ENCODE measurements at regions not wholly inside any gene's neighbourhood (a gene's known extent, or its start where the extent isn't known, plus 50 kb on each side); places are given as distances from the start of the nearest gene placed in this dataset.

DNA sequence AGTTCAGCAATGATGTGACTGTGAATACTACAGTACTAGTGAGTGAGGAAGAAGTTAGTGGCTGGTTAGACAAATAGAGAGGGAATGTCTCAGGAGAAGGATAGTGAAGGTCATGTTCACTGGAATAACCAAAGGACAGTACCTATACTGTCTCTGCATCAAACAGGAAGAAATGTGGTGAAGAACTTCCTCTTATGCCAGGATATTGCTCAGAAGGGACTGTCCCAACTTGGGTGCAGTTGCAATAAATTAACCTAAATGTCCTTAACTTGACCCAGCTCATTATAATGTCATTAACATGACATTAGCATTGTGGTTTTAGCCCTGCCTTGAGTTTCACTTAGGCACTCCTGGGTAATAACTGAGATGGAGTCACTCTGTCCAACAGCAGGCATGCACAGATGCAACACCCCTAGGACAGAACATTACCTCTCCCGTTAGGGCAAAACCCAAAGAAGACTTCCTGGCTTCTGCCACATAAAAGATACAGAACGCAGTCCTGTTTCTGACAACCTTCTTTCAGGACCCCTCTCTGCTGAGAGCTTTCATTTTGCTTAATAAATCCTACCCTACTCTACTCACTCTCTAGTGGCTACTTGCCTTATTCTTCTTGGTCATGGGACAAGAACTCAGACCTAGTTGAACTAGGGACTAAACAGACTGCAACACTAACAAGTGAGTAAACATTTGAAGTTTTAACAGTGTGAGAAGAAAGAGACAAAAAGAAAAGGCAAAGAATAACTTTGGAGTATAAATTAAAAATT, 1591.6 kb upstream of the MIR17HG start:
- no peak overlapping the region for H3K27ac Mint-ChIP-seq
- H3K4me1 Mint-ChIP-seq (ENCODE audit: unreplicated experiment), result no peaks in the 10 kb centered on the region
- no peak overlapping the region for H3K4me3 Mint-ChIP-seq
- peaks cover 6% of the 10 kb centered on the region for H3K9me3 Mint-ChIP-seq
- TF ChIP-seq CTCF (conservative IDR thresholded peaks at IDR 0.05), result no peak
- DNase-seq (ENCODE audit: extremely low spot score, unreplicated experiment), result no peak
- no peaks in the 10 kb centered on the region for H3K27me3 Mint-ChIP-seq
- no peaks in the 10 kb centered on the region for H3K36me3 Mint-ChIP-seq

DNA sequence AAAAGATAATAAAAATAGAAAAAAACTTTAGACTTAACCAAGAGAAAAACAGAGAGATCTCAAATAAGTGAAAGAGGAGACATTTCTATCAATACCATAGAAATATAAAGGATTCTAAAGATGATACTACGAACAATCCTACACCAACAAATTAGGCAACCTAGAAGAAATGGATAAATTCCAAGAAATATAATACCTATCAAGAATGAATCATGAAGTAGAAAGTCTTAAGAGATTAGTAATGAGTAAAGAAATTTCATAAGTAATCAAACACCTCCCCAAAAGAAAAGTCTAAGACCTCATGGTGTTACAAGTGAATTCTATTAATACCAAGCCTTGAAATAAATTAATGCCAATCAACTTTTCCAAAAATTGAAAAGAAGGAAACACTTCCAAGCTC, 1584.5 kb upstream of the MIR17HG start:
- Mint-ChIP-seq H3K27me3 (peaks cover 2% of the 10 kb centered on the region), H3K27ac (no peak overlapping the region), H3K9me3 (no peaks in the 10 kb centered on the region), H3K4me3 (no peak overlapping the region), H3K4me1 (ENCODE audit: unreplicated experiment) (no peaks in the 10 kb centered on the region), H3K36me3 (no peaks in the 10 kb centered on the region)
- TF ChIP-seq CTCF (conservative IDR thresholded peaks at IDR 0.05), result no peak
- no peak for DNase-seq (ENCODE audit: extremely low spot score, unreplicated experiment)

GRCh38 chr13:89783221-89783755, 1564.2 kb upstream of the MIR17HG start:
- H3K9me3 Mint-ChIP-seq, result no peaks in the 10 kb centered on the region
- no peaks in the 10 kb centered on the region for H3K4me1 Mint-ChIP-seq (ENCODE audit: unreplicated experiment)
- no peak for TF ChIP-seq CTCF (conservative IDR thresholded peaks at IDR 0.05)
- H3K27me3 Mint-ChIP-seq, result no peaks in the 10 kb centered on the region
- no peak overlapping the region for H3K27ac Mint-ChIP-seq
- no peaks in the 10 kb centered on the region for H3K36me3 Mint-ChIP-seq
- no peak for DNase-seq (ENCODE audit: extremely low spot score, unreplicated experiment)
- no peak overlapping the region for H3K4me3 Mint-ChIP-seq

DNA sequence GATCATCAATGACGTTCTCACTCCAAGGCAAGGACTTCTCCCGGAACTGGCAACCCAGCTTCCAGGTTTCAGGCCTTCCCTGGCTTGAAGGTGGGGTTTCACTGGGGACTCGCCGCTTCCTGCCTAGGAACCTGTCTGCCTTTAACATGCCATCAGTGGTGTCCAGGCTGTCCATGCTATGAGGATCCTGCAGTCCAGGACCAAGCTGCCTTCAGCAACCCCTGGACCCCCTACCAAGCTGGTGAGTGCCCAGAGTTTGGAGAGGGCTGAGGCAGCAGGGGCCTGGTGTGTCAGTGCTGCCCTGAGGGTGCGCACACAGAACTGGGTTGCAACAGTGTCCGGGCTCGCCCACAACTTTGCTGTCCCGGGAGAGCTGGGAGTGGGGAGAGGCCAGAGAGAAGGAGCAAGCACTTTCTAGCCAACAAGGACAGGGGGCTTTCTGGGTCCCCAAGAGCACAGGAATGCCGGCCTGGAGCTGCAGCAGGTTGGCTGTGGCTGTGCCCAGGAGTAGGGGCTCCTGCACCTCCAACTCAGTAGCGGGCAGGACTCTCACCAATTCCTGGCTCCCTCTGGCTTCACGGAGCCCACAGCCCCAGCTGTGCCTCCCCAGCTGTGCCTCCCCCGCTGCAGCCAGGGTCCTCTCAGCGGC, 1563.2 kb upstream of the MIR17HG start:
- TF ChIP-seq CTCF (conservative IDR thresholded peaks at IDR 0.05), result no peak
- H3K4me1 Mint-ChIP-seq (ENCODE audit: unreplicated experiment), result no peaks in the 10 kb centered on the region
- no peak for DNase-seq (ENCODE audit: extremely low spot score, unreplicated experiment)
- H3K4me3 Mint-ChIP-seq, result no peak overlapping the region
- no peaks in the 10 kb centered on the region for H3K9me3 Mint-ChIP-seq
- H3K27me3 Mint-ChIP-seq, result no peaks in the 10 kb centered on the region
- H3K27ac Mint-ChIP-seq, result no peak overlapping the region
- H3K36me3 Mint-ChIP-seq, result no peaks in the 10 kb centered on the region

DNA sequence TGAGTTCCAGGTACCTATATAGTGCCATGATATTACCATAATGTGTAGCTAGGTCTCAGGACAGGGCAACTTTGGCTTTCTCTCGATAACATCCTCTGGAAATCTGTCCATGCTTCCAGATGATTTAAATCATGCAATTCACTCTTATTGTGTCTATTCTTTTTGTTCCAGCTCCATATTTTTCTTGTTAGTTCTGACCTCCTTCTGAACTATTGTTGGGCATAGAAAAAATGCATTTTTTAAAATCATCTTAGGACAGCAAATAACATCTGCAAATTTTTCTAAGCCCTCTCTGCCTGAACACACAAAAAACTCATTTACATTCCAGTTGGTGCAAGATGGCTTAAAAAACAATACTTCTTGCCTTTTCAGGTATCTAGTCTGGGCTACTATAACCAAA, 1561.0 kb upstream of the MIR17HG start:
- Mint-ChIP-seq H3K27me3 (no peaks in the 10 kb centered on the region), H3K9me3 (no peaks in the 10 kb centered on the region), H3K36me3 (no peaks in the 10 kb centered on the region), H3K4me3 (no peak overlapping the region), H3K4me1 (ENCODE audit: unreplicated experiment) (no peaks in the 10 kb centered on the region), H3K27ac (no peak overlapping the region)
- TF ChIP-seq CTCF (conservative IDR thresholded peaks at IDR 0.05), result no peak
- no peak for DNase-seq (ENCODE audit: extremely low spot score, unreplicated experiment)

All from type B pancreatic cell (in vitro differentiated cells).